ENCODE measurements at regions not wholly inside any gene's neighbourhood (a gene's known extent, or its start where the extent isn't known, plus 50 kb on each side); places are given as distances from the start of the nearest gene placed in this dataset.

DNA sequence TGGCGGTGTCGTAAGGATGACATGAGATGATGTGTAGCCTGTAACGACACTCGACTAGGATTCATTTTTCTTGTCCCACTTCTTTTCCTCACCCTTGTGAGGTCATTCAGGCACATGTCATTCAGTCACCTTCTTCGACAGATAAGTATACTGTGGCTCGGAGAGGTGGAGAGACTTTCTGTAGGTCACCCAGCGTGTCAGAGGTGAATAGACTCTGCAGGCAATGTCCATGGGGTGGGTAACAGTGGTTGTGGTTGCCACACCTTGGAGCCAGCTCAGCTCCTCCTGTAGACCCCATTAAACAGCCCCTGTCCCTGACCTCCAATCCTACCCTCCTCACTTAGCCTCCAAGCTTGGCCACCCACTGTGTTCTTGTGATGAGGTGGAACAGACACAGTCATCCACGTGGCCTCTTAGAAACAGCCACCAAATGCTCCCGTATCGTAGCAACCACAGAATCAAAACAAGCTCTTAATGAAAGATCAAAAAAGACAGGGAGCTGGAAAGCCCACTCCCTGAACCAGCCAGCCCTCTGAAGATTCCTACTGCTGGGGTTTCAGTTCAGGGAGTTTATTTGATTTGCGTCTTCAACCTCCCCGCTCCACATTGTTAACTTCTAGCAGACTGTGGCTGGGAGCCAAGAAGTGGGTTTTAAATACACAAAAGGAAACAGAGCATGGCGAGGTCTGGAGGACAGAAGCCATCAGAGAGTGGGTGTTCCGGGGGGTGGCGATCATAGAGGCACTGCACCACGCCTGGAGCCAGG lies 89.0 kb upstream of the GRK3 start:
- TF ChIP-seq CBX3 (IDR thresholded peaks at IDR 0.05; ENCODE audit: low read depth) (no peak), POLR2A (IDR thresholded peaks at IDR 0.05; ENCODE audit: borderline replicate concordance, extremely low read depth, insufficient read depth, insufficient read length) (no peak), ELF1 (IDR thresholded peaks at IDR 0.05; ENCODE audit: borderline replicate concordance, low read depth) (no peak), YY1 (IDR thresholded peaks at IDR 0.05; ENCODE audit: extremely low read depth, insufficient replicate concordance, low read depth, low read length) (no peak), EZH2 (IDR thresholded peaks at IDR 0.05) (no peak), ZFX (IDR thresholded peaks at IDR 0.05) (no peak)
- TF ChIP-seq, protein P1, sequence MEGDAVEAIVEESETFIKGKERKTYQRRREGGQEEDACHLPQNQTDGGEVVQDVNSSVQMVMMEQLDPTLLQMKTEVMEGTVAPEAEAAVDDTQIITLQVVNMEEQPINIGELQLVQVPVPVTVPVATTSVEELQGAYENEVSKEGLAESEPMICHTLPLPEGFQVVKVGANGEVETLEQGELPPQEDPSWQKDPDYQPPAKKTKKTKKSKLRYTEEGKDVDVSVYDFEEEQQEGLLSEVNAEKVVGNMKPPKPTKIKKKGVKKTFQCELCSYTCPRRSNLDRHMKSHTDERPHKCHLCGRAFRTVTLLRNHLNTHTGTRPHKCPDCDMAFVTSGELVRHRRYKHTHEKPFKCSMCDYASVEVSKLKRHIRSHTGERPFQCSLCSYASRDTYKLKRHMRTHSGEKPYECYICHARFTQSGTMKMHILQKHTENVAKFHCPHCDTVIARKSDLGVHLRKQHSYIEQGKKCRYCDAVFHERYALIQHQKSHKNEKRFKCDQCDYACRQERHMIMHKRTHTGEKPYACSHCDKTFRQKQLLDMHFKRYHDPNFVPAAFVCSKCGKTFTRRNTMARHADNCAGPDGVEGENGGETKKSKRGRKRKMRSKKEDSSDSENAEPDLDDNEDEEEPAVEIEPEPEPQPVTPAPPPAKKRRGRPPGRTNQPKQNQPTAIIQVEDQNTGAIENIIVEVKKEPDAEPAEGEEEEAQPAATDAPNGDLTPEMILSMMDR (IDR thresholded peaks at IDR 0.05 in 2 of 3, conservative IDR thresholded peaks at IDR 0.05 in 1 of 3; ENCODE audit: borderline replicate concordance in 1 of 3, insufficient read depth in 1 of 3, low read depth in 2 of 3, low read length in 2 of 3), result no peak
